ENCODE measurements at regions not wholly inside any gene's neighbourhood (a gene's known extent, or its start where the extent isn't known, plus 50 kb on each side); places are given as distances from the start of the nearest gene placed in this dataset.

DNA sequence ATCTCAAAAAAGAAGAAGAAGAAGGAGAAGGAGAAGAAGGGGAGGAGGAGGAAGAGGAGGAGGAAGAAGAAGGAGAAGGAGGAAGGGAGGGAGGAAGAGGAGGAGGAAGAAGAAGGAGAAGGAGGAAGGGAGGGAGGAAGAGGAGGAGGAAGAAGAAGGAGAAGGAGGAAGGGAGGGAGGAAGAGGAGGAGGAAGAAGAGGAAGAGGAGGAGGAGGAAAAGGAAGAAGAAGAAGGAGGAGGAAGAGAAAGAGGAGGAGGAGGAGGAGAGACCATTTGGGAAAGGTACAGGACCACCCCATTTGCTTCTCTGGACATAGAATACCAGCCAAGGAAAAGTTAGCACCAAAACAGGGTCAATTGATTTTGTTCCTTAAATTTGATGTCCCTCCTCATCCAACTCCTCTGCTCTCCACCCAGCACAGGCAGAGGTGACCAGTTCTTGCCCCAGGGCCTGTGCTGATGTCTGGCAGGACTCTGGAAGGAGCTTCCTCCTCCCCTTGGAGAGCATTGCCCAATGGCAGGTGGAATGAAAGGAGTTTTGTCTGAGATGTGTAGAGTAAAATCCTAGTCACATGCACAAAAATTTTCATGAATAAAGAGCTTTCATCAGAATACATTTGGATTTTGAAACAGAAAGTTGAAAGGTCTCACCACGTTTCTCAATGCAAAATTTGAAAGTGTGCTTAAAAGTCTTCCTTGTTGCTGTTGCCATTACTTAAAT is 182.9 kb downstream of the LY86 start:
- H3K79me2 ChIP-seq (ENCODE audit: insufficient read depth, low read length), result no peaks in the 10 kb centered on the region
- 0 out of 2 replicates have a peak, but pooled peaks cover 4% of the 10 kb centered on the region for H3K27me3 ChIP-seq (ENCODE audit: insufficient read depth, low read length)
- H3K9me3 ChIP-seq (ENCODE audit: low read length), result no peaks in the 10 kb centered on the region
- no peaks in the 10 kb centered on the region for H3K9me2 ChIP-seq (ENCODE audit: low read depth, low read length)
- H2AFZ ChIP-seq (ENCODE audit: low read length), result no peak overlapping the region
- no peaks in the 10 kb centered on the region for H3F3A ChIP-seq (ENCODE audit: insufficient read depth, low read length)
- no peaks in the 10 kb centered on the region for H3K36me3 ChIP-seq (ENCODE audit: insufficient read depth, low read length)
- no peaks in the 10 kb centered on the region for H4K20me1 ChIP-seq (ENCODE audit: insufficient read depth, low read length)
- no peaks in the 10 kb centered on the region for H3K4me1 ChIP-seq (ENCODE audit: insufficient read depth, low read length, severe bottlenecking)
- H3K27ac ChIP-seq (ENCODE audit: low read depth, low read length, poor library complexity, severe bottlenecking), result no peak overlapping the region
- no peak overlapping the region for H3K9ac ChIP-seq (ENCODE audit: low read length)
- no peak overlapping the region for H3K4me2 ChIP-seq (ENCODE audit: low read length)
- H3K4me3 ChIP-seq (ENCODE audit: low read depth, low read length, poor library complexity, severe bottlenecking), result no peak overlapping the region
- TF ChIP-seq, protein P1, sequence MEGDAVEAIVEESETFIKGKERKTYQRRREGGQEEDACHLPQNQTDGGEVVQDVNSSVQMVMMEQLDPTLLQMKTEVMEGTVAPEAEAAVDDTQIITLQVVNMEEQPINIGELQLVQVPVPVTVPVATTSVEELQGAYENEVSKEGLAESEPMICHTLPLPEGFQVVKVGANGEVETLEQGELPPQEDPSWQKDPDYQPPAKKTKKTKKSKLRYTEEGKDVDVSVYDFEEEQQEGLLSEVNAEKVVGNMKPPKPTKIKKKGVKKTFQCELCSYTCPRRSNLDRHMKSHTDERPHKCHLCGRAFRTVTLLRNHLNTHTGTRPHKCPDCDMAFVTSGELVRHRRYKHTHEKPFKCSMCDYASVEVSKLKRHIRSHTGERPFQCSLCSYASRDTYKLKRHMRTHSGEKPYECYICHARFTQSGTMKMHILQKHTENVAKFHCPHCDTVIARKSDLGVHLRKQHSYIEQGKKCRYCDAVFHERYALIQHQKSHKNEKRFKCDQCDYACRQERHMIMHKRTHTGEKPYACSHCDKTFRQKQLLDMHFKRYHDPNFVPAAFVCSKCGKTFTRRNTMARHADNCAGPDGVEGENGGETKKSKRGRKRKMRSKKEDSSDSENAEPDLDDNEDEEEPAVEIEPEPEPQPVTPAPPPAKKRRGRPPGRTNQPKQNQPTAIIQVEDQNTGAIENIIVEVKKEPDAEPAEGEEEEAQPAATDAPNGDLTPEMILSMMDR (IDR thresholded peaks at IDR 0.05; ENCODE audit: low read length), result no peak
- TF ChIP-seq EZH2 (IDR thresholded peaks at IDR 0.05; ENCODE audit: borderline replicate concordance, low read length), result no peak

DNA sequence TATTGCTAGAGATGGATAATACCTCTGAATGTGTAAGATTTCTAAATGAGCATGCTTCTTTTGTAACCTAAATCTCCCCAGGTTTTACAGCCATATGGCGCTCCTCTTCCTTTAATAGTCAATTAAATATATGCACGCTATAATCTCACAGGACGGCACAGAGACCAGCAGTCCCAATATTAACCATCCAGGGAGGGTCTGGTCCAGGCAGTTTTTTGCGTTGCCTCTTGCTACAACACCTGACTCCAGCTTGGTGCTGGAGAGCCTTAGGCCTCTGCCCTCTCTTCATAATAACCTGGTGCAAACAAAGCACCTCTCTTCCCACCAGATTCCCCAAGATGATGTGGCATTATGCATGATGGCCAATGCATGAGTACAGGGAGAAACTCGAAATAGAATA is 183.4 kb downstream of the LY86 start:
- Histone ChIP-seq H3K4me1 (ENCODE audit: insufficient read depth, low read length, severe bottlenecking) (no peaks in the 10 kb centered on the region), H3K27ac (ENCODE audit: low read depth, low read length, poor library complexity, severe bottlenecking) (no peak overlapping the region), H3K36me3 (ENCODE audit: insufficient read depth, low read length) (no peaks in the 10 kb centered on the region), H3K4me2 (ENCODE audit: low read length) (no peak overlapping the region), H3K4me3 (ENCODE audit: low read depth, low read length, poor library complexity, severe bottlenecking) (no peak overlapping the region), H3K79me2 (ENCODE audit: insufficient read depth, low read length) (no peaks in the 10 kb centered on the region), H3K9ac (ENCODE audit: low read length) (no peak overlapping the region), H4K20me1 (ENCODE audit: insufficient read depth, low read length) (no peaks in the 10 kb centered on the region), H3K9me2 (ENCODE audit: low read depth, low read length) (no peaks in the 10 kb centered on the region), H3F3A (ENCODE audit: insufficient read depth, low read length) (no peaks in the 10 kb centered on the region), H2AFZ (ENCODE audit: low read length) (no peak overlapping the region), H3K9me3 (ENCODE audit: low read length) (no peaks in the 10 kb centered on the region), H3K27me3 (ENCODE audit: insufficient read depth, low read length) (0 out of 2 replicates have a peak, but pooled peaks cover 4% of the 10 kb centered on the region)
- TF ChIP-seq EZH2 (IDR thresholded peaks at IDR 0.05; ENCODE audit: borderline replicate concordance, low read length), result no peak
- TF ChIP-seq, protein P1 (IDR thresholded peaks at IDR 0.05; ENCODE audit: low read length), result no peak

DNA sequence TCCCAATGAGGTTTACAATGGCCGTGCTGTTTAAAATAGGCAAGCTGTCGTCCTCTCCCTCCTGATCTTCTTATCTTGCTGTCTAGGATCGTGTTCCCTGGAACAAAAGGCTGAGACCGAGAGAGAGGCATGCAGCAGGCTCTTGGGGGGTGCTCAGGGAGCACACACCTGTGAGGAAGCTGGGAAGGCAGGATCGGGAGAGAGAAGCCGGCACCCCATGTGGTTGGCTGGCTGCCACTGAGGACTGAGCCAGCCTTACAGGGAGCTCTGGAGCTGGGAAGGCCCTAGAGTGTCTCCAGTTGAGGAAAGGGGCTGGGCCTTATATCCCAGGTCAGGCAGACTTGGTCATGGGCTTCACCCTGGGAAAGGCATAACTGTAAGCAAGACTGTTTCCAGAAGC is 184.2 kb downstream of the LY86 start:
- Histone ChIP-seq H3K4me1 (ENCODE audit: insufficient read depth, low read length, severe bottlenecking) (no peaks in the 10 kb centered on the region), H3K9me2 (ENCODE audit: low read depth, low read length) (no peaks in the 10 kb centered on the region), H3K27ac (ENCODE audit: low read depth, low read length, poor library complexity, severe bottlenecking) (no peak overlapping the region), H3K4me2 (ENCODE audit: low read length) (no peak overlapping the region), H4K20me1 (ENCODE audit: insufficient read depth, low read length) (no peaks in the 10 kb centered on the region), H3K9ac (ENCODE audit: low read length) (no peak overlapping the region), H3K4me3 (ENCODE audit: low read depth, low read length, poor library complexity, severe bottlenecking) (no peak overlapping the region), H2AFZ (ENCODE audit: low read length) (no peak overlapping the region), H3F3A (ENCODE audit: insufficient read depth, low read length) (no peaks in the 10 kb centered on the region), H3K79me2 (ENCODE audit: insufficient read depth, low read length) (no peaks in the 10 kb centered on the region), H3K27me3 (ENCODE audit: insufficient read depth, low read length) (0 out of 2 replicates have a peak, but pooled peaks cover 4% of the 10 kb centered on the region), H3K36me3 (ENCODE audit: insufficient read depth, low read length) (no peaks in the 10 kb centered on the region), H3K9me3 (ENCODE audit: low read length) (no peaks in the 10 kb centered on the region)
- TF ChIP-seq, protein P1 (IDR thresholded peaks at IDR 0.05; ENCODE audit: low read length), result no peak
- no peak for TF ChIP-seq EZH2 (IDR thresholded peaks at IDR 0.05; ENCODE audit: borderline replicate concordance, low read length)
